IMR-90 (cell line): ENCODE measurements at regions not wholly inside any gene's neighbourhood (a gene's known extent, or its start where the extent isn't known, plus 50 kb on each side); places are given as distances from the start of the nearest gene placed in this dataset.

Experiments used
- ATAC-seq: fragments of 200-7000 bp; cut with Tn5 transposase; 2 replicates; pipeline ENCODE4 v1.9.1; 2020; ENCODE audit warnings: low read depth, mild to moderate bottlenecking, moderate library complexity
- BruUV-seq: library from RNA; stranded (reverse); fragments of 400-500 nt; replicated peaks from 2 replicates; lab custom pipeline; 2021; lab: Mats Ljungman, UMichigan
- CTCF ChIA-PET: fragments of 300-600 bp; formaldehyde crosslinking; extraction: SDS; loops from one replicate; lab custom pipeline; 2021; ENCODE audit warnings: antibody characterized with exemption; lab: Yijun Ruan, JAX
- POLR2A ChIA-PET: fragments of 300-600 bp; sonication (Branson Sonifier 250); formaldehyde crosslinking; loops from one replicate; lab custom pipeline; 2022; ENCODE audit warnings: antibody characterized with exemption; ENCODE audit not compliant: unreplicated experiment; lab: Charles Lee
- DNase-seq: peaks from one replicate; pipeline ENCODE4 v3.0.0; 2013
- H2AFZ ChIP-seq: replicated peaks from 2 replicates; pipeline ENCODE3; 2013; ENCODE audit warnings: low read length, mild to moderate bottlenecking; ENCODE audit not compliant: poor library complexity
- H2AK5ac ChIP-seq: 2 replicates; pipeline ENCODE4 v1.6.1; 2013; ENCODE audit warnings: low read depth, low read length, inconsistent platforms
- H2AK9ac ChIP-seq: replicated peaks from 2 replicates; pipeline ENCODE3; 2013; ENCODE audit warnings: mild to moderate bottlenecking, low read depth, low read length, moderate library complexity; ENCODE audit not compliant: poor library complexity
- H2BK120ac ChIP-seq: 2 replicates; pipeline ENCODE4 v1.6.1; 2013; ENCODE audit warnings: low read depth, low read length, inconsistent platforms
- H2BK15ac ChIP-seq: 3 replicates; pipeline ENCODE4 v1.6.1; 2013; ENCODE audit warnings: low read depth, low read length, inconsistent platforms
- H2BK20ac ChIP-seq: 2 replicates; pipeline ENCODE4 v1.6.1; 2013; ENCODE audit warnings: low read depth, mild to moderate bottlenecking, inconsistent platforms, low read length, moderate library complexity
- H2BK5ac ChIP-seq: 2 replicates; pipeline ENCODE4 v1.6.1; 2013; ENCODE audit warnings: mild to moderate bottlenecking, low read depth, low read length, inconsistent platforms; ENCODE audit not compliant: poor library complexity, severe bottlenecking
- H3K14ac ChIP-seq: replicated peaks from 2 replicates; pipeline ENCODE4 v1.6.1; 2013; ENCODE audit warnings: low read depth, low read length, inconsistent platforms
- H3K18ac ChIP-seq: 2 replicates; pipeline ENCODE4 v1.6.1; 2013; ENCODE audit warnings: low read depth, low read length, control low read depth
- H3K23ac ChIP-seq: 2 replicates; pipeline ENCODE4 v1.6.1; 2013; ENCODE audit warnings: low read depth, low read length, inconsistent platforms
- H3K27ac ChIP-seq: 2 replicates; pipeline ENCODE4 v1.5.1; 2013; ENCODE audit warnings: mild to moderate bottlenecking, control low read depth, low read length; ENCODE audit not compliant: insufficient read depth
- H3K27me3 ChIP-seq: 2 replicates; pipeline ENCODE4 v1.6.1; 2013; ENCODE audit warnings: low read length; ENCODE audit not compliant: control insufficient read depth, insufficient read depth
- H3K36me3 ChIP-seq: 2 replicates; pipeline ENCODE4 v1.6.1; 2013; ENCODE audit warnings: low read length, mixed read lengths; ENCODE audit not compliant: control insufficient read depth, insufficient read depth
- H3K4ac ChIP-seq: 2 replicates; pipeline ENCODE4 v1.6.1; 2013; ENCODE audit warnings: low read depth, low read length, inconsistent platforms
- H3K4me1 ChIP-seq: 2 replicates; pipeline ENCODE4 v1.6.1; 2013; ENCODE audit warnings: low read length, mixed read lengths; ENCODE audit not compliant: control insufficient read depth, insufficient read depth
- H3K4me2 ChIP-seq: 2 replicates; pipeline ENCODE4 v1.6.1; 2013; ENCODE audit warnings: low read depth, mild to moderate bottlenecking, control low read depth, low read length, moderate library complexity
- H3K4me3 ChIP-seq: 2 replicates; pipeline ENCODE4 v1.5.1; 2013; ENCODE audit warnings: low read depth, mild to moderate bottlenecking, control low read depth, low read length, moderate library complexity; ENCODE audit not compliant: insufficient read depth
- H3K56ac ChIP-seq: 2 replicates; pipeline ENCODE4 v1.6.1; 2013; ENCODE audit warnings: low read length, inconsistent platforms; ENCODE audit not compliant: insufficient read depth; ENCODE audit errors: extremely low read depth
- H3K79me1 ChIP-seq, 2 experiments: 2 replicates each; pipeline ENCODE4 v1.6.1; 2013; ENCODE audit warnings: low read length in 2 of 2, inconsistent platforms in 1 of 2, low read depth in 1 of 2
- H3K9ac ChIP-seq: 2 replicates; pipeline ENCODE4 v1.6.1; 2013; ENCODE audit warnings: low read depth, low read length, control low read depth
- H3K9me1 ChIP-seq: 2 replicates; pipeline ENCODE4 v1.6.1; 2013; ENCODE audit warnings: low read length, inconsistent platforms; ENCODE audit not compliant: insufficient read depth
- H3K9me3 ChIP-seq: 2 replicates; pipeline ENCODE4 v1.6.1; 2013; ENCODE audit warnings: low read length; ENCODE audit not compliant: control insufficient read depth, insufficient read depth
- H4K20me1 ChIP-seq: 2 replicates; pipeline ENCODE4 v1.6.1; 2013; ENCODE audit warnings: low read length, inconsistent platforms; ENCODE audit not compliant: insufficient read depth
- H4K5ac ChIP-seq: 2 replicates; pipeline ENCODE4 v1.6.1; 2013; ENCODE audit warnings: mild to moderate bottlenecking, low read depth, low read length, control low read depth
- H4K8ac ChIP-seq, 2 experiments: 2 replicates each; pipeline ENCODE4 v1.6.1; 2013; ENCODE audit warnings: low read depth in 2 of 2, low read length in 2 of 2, control low read depth in 1 of 2, inconsistent platforms in 1 of 2
- H4K91ac ChIP-seq: 2 replicates; pipeline ENCODE4 v1.6.1; 2013; ENCODE audit warnings: low read depth, low read length, inconsistent platforms; ENCODE audit not compliant: insufficient read depth
- BHLHE40 ChIP-seq: fragments of 150-350 bp; IDR thresholded peaks from 2 replicates; pipeline ENCODE4 v1.6.1; 2016; ENCODE audit warnings: mild to moderate bottlenecking, low read depth, low read length
- CEBPB ChIP-seq: IDR thresholded peaks from 2 replicates; pipeline ENCODE4 v1.6.1; 2012; ENCODE audit warnings: low read depth, low read length, improper control_type of control experiment
- CHD1 ChIP-seq: IDR thresholded peaks from 2 replicates; pipeline ENCODE4 v1.6.1; 2012; ENCODE audit warnings: low read depth, low read length, improper control_type of control experiment
- CTCF ChIP-seq: conservative IDR thresholded peaks from 2 replicates; pipeline ENCODE4 v1.5.1; 2012; ENCODE audit warnings: mild to moderate bottlenecking, low read depth, low read length, improper control_type of control experiment
- ELK1 ChIP-seq: fragments of 150-350 bp; IDR thresholded peaks from 2 replicates; pipeline ENCODE4 v1.6.1; 2016; ENCODE audit warnings: low read depth, mild to moderate bottlenecking, low read length, moderate library complexity, borderline replicate concordance
- FOS ChIP-seq: fragments of 150-350 bp; IDR thresholded peaks from 2 replicates; pipeline ENCODE4 v1.6.1; 2016; ENCODE audit warnings: low read depth, low read length
- MAFK ChIP-seq: IDR thresholded peaks from 2 replicates; pipeline ENCODE4 v1.6.1; 2012; ENCODE audit warnings: low read depth, low read length, improper control_type of control experiment
- MAZ ChIP-seq: IDR thresholded peaks from 2 replicates; pipeline ENCODE4 v1.6.1; 2012; ENCODE audit warnings: low read depth, mild to moderate bottlenecking, low read length, improper control_type of control experiment, moderate library complexity, borderline replicate concordance
- MXI1 ChIP-seq: IDR thresholded peaks from 2 replicates; pipeline ENCODE4 v1.6.1; 2012; ENCODE audit warnings: low read depth, mild to moderate bottlenecking, low read length, moderate library complexity, borderline replicate concordance
- NFE2L2 ChIP-seq: fragments of 150-350 bp; IDR thresholded peaks from 2 replicates; pipeline ENCODE4 v1.6.1; 2016; ENCODE audit warnings: low read depth, mild to moderate bottlenecking, low read length
- POLR2A ChIP-seq: IDR thresholded peaks from 2 replicates; pipeline ENCODE4 v1.6.1; 2012; ENCODE audit warnings: mild to moderate bottlenecking, low read depth, low read length
- RAD21 ChIP-seq: IDR thresholded peaks from 2 replicates; pipeline ENCODE4 v1.6.1; 2012; ENCODE audit warnings: low read length, improper control_type of control experiment
- RCOR1 ChIP-seq: IDR thresholded peaks from 2 replicates; pipeline ENCODE4 v1.6.1; 2012; ENCODE audit warnings: mild to moderate bottlenecking, low read length, improper control_type of control experiment; ENCODE audit not compliant: insufficient replicate concordance
- RFX5 ChIP-seq: IDR thresholded peaks from 2 replicates; pipeline ENCODE4 v1.8.0; 2012; ENCODE audit warnings: low read depth, mild to moderate bottlenecking, low read length, moderate library complexity
- SMC3 ChIP-seq: fragments of 150-350 bp; IDR thresholded peaks from 2 replicates; pipeline ENCODE4 v1.6.1; 2016; ENCODE audit warnings: low read depth, mild to moderate bottlenecking, antibody characterized with exemption, low read length, moderate library complexity
- USF2 ChIP-seq: fragments of 150-350 bp; IDR thresholded peaks from 2 replicates; pipeline ENCODE4 v1.6.1; 2017; ENCODE audit warnings: mild to moderate bottlenecking, antibody characterized with exemption, low read length, low read depth
- WGBS, 2 experiments: methylation state at CpG; one replicate each; pipeline versions ENCODE4 v1.1.5 to v1.1.7; 2013; ENCODE audit warnings: missing lambda C conversion rate in 2 of 2; ENCODE audit not compliant: insufficient read length in 1 of 2; ENCODE audit errors: extremely low coverage in 2 of 2; 5-methylcytosine and 5-hydroxymethylcytosine counted together
- dilution Hi-C: fragments of 300-500 bp; cut with HindIII; formaldehyde crosslinking; loops from one replicate; pipeline ENCODE4 v1.14.3; 2018; ENCODE audit warnings: low sequenced_read_pairs; ENCODE audit not compliant: unreplicated experiment
- in situ Hi-C: fragments of 300-500 bp; cut with MboI; formaldehyde crosslinking; loops from 3 replicates; pipeline ENCODE4 v1.14.3; 2019; ENCODE audit warnings: low sequenced_read_pairs, inconsistent platforms, mixed read lengths
- intact Hi-C: fragments of 100-400 bp; cut with micrococcal nuclease; formaldehyde crosslinking; loops from 2 replicates; pipeline ENCODE4 v1.10.0; 2022

GRCh38 chr18:38473535-38473934 lies 907.9 kb upstream of the CELF4 start:
- Histone ChIP-seq H2AK5ac (no peak overlapping the region), H4K8ac (no peak overlapping the region), H3K9ac (no peak overlapping the region), H4K5ac (no peak overlapping the region), H2BK120ac (no peak overlapping the region), H2AFZ (no peak overlapping the region), H3K9me3 (peaks cover 6% of the 10 kb centered on the region), H3K4me2 (no peak overlapping the region), H3K27me3 (no peaks in the 10 kb centered on the region), H2BK15ac (no peak overlapping the region), H4K20me1 (no peaks in the 10 kb centered on the region), H3K27ac (no peak overlapping the region), H3K4me3 (no peak overlapping the region), H3K4ac (no peak overlapping the region), H2AK9ac (no peak overlapping the region), H2BK20ac (no peak overlapping the region), H2BK5ac (no peak overlapping the region), H3K23ac (no peak overlapping the region), H3K4me1 (no peaks in the 10 kb centered on the region), H3K18ac (no peak overlapping the region), H3K56ac (no peak overlapping the region), H3K14ac (no peak overlapping the region), H3K9me1 (no peaks in the 10 kb centered on the region), H3K79me1 (no peaks in the 10 kb centered on the region), H3K36me3 (no peaks in the 10 kb centered on the region), H4K91ac (no peak overlapping the region)
- in situ Hi-C loops (no loop called here), intact Hi-C loops (no loop called here), dilution Hi-C loops (no loop called here)
- DNase-seq = no peak
- no CpG with 5 or more reads among the region's 2 CpGs for WGBS, 2 experiments
- ChIA-PET POLR2A (no interaction called here), CTCF (no interaction called here)
- ATAC-seq = no peak
- TF ChIP-seq MAFK (no peak), MAZ (no peak), CHD1 (no peak), POLR2A (no peak), BHLHE40 (no peak), FOS (no peak), ELK1 (no peak), NFE2L2 (no peak), CTCF (no peak), RFX5 (no peak), SMC3 (no peak), USF2 (no peak), RCOR1 (no peak), CEBPB (no peak), MXI1 (no peak), RAD21 (no peak)
- no TSS peak for BruUV-seq
